ENCODE measurements at regions not wholly inside any gene's neighbourhood (a gene's known extent, or its start where the extent isn't known, plus 50 kb on each side); places are given as distances from the start of the nearest gene placed in this dataset.
A peak's percentile ranks its signal among the peaks of the same experiment; 100 is the strongest.

DNA sequence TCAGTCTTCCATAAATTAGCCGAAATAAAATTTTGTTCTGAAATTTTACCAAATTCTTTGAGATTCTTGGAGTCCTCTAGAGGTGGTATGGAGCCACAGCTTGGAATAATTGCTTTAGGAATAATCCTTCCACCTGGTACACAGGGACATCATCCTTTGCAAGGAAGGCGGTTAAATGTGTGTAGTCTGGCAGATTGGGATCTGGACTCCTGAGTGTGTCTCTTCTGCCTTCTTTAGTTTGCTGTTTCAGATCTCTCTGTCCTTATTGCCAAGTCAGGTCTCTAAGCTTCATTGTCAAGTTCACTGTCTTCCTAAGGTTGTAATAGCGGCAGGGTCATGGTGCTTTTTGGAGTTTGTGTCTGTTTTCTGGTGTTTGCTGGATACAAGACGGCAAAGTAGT is 393.9 kb upstream of the RGS6 start:
- TF ChIP-seq, protein P1, sequence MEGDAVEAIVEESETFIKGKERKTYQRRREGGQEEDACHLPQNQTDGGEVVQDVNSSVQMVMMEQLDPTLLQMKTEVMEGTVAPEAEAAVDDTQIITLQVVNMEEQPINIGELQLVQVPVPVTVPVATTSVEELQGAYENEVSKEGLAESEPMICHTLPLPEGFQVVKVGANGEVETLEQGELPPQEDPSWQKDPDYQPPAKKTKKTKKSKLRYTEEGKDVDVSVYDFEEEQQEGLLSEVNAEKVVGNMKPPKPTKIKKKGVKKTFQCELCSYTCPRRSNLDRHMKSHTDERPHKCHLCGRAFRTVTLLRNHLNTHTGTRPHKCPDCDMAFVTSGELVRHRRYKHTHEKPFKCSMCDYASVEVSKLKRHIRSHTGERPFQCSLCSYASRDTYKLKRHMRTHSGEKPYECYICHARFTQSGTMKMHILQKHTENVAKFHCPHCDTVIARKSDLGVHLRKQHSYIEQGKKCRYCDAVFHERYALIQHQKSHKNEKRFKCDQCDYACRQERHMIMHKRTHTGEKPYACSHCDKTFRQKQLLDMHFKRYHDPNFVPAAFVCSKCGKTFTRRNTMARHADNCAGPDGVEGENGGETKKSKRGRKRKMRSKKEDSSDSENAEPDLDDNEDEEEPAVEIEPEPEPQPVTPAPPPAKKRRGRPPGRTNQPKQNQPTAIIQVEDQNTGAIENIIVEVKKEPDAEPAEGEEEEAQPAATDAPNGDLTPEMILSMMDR (IDR thresholded peaks at IDR 0.05; ENCODE audit: unreplicated experiment): no peak
- Mint-ChIP-seq H3K9me3 (ENCODE audit: unreplicated experiment) (no peaks in the 10 kb centered on the region), H3K4me3 (ENCODE audit: unreplicated experiment) (no peak overlapping the region), H3K4me1 (ENCODE audit: insufficient read depth, unreplicated experiment) (no peaks in the 10 kb centered on the region), H3K27ac (ENCODE audit: low read depth, unreplicated experiment) (no peak overlapping the region), H3K36me3 (ENCODE audit: insufficient read depth, unreplicated experiment) (no peaks in the 10 kb centered on the region), H3K27me3 (ENCODE audit: insufficient read depth, unreplicated experiment) (no peaks in the 10 kb centered on the region)
- no peak for DNase-seq (ENCODE audit: unreplicated experiment)
- POLR2A ChIA-PET: interaction anchor here (0.6 kb wide), 1 partner anchor 1239 kb away, joined by 3 read pairs; no protein-coding TSS in a partner anchor
- BruUV-seq (replicated peaks): no TSS peak
- intact Hi-C loops (cut with micrococcal nuclease): no loop called here
- CTCF ChIA-PET: no interaction called here

DNA sequence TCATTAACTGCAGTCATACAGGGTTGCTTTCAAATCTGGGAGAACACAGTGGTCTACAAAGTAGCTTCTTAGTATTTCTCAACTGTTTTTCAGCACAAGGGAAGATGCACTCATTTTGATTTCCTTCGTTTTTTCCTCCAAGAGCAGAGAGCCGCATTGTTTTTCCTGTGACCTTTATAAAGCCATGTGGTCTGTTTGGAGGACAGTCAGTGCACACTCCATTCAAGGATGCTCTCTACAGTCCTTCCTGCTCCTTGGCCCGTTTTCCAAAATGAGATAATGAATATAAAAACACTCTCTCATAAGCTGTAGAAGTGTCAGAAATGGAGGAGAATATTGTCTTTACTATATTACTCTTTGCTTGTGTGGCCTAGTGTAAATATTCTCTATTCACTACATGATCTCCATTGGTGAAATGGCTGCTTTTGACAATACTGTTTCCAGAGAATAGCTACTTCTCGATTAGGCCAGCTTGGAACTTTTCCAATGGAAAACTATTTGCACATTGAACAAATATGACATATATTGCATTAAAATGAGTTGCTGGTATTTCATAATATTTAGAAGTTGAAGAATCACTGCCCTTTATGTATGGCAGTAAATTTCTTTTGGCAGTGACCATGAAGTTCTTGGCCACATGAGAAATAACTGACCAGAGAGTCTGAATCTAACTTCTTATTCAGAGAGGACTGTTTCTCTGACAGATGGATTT is 393.1 kb upstream of the RGS6 start:
- no TSS peak for BruUV-seq (replicated peaks)
- no peak overlapping the region for H3K27ac Mint-ChIP-seq (ENCODE audit: low read depth, unreplicated experiment)
- ChIA-PET POLR2A (interaction anchor here (0.5 to 0.7 kb wide), 2 partner anchors 58 to 93 kb away, joined by 3 read pairs; no protein-coding TSS in a partner anchor), CTCF (interaction anchor here (0.6 to 1.2 kb wide), 2 partner anchors 9 to 29 kb away, joined by 4 to 5 read pairs; no protein-coding TSS in a partner anchor)
- no peaks in the 10 kb centered on the region for H3K9me3 Mint-ChIP-seq (ENCODE audit: unreplicated experiment)
- H3K4me1 Mint-ChIP-seq (ENCODE audit: insufficient read depth, unreplicated experiment): no peaks in the 10 kb centered on the region
- DNase-seq (ENCODE audit: unreplicated experiment): peak; percentile 9
- H3K36me3 Mint-ChIP-seq (ENCODE audit: insufficient read depth, unreplicated experiment): no peaks in the 10 kb centered on the region
- H3K27me3 Mint-ChIP-seq (ENCODE audit: insufficient read depth, unreplicated experiment): no peaks in the 10 kb centered on the region
- H3K4me3 Mint-ChIP-seq (ENCODE audit: unreplicated experiment): no peak overlapping the region
- intact Hi-C loops (cut with micrococcal nuclease): no loop called here
- TF ChIP-seq, protein P1 (IDR thresholded peaks at IDR 0.05; ENCODE audit: unreplicated experiment): no peak

DNA sequence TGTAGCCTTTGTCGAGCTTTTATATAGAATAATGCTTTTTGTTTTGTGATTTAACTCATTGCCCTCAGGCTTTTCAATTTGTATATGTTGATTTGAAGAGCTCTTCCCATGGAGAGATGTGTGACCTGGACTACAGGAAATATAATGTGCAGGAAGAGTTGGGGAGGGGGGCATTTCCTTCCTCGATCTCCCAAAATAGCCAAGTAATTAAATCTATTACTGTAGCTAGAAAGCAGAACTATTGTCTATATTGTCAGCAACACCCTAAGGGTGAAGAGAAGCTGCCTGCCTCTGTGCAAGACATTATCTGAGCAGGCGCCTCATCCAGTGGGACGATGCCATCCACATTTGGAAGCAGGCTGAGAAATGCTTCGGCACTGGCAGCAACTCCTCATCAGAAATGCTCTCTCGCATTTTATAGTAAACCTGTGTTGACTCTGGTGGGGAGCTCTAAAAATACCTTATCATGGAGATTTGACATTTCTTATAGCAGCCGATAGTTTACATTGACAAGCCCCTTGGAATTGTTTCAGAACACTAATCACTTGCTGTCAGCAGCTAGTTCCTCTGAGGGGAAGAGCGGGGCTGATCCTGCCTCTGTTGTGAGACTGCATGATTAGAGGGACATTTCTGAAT is 392.5 kb upstream of the RGS6 start:
- no TSS peak for BruUV-seq (replicated peaks)
- intact Hi-C loops (cut with micrococcal nuclease): no loop called here
- DNase-seq (ENCODE audit: unreplicated experiment): no peak
- Mint-ChIP-seq H3K4me1 (ENCODE audit: insufficient read depth, unreplicated experiment) (no peaks in the 10 kb centered on the region), H3K27ac (ENCODE audit: low read depth, unreplicated experiment) (no peak overlapping the region), H3K4me3 (ENCODE audit: unreplicated experiment) (no peak overlapping the region), H3K27me3 (ENCODE audit: insufficient read depth, unreplicated experiment) (no peaks in the 10 kb centered on the region), H3K9me3 (ENCODE audit: unreplicated experiment) (no peaks in the 10 kb centered on the region), H3K36me3 (ENCODE audit: insufficient read depth, unreplicated experiment) (no peaks in the 10 kb centered on the region)
- POLR2A ChIA-PET: interaction anchor here (0.5 to 0.7 kb wide), 2 partner anchors 58 to 93 kb away, joined by 3 read pairs; no protein-coding TSS in a partner anchor
- CTCF ChIA-PET: interaction anchor here (0.6 to 1.2 kb wide), 2 partner anchors 8 to 30 kb away, joined by 4 to 5 read pairs; no protein-coding TSS in a partner anchor
- TF ChIP-seq, protein P1 (IDR thresholded peaks at IDR 0.05; ENCODE audit: unreplicated experiment): no peak

DNA sequence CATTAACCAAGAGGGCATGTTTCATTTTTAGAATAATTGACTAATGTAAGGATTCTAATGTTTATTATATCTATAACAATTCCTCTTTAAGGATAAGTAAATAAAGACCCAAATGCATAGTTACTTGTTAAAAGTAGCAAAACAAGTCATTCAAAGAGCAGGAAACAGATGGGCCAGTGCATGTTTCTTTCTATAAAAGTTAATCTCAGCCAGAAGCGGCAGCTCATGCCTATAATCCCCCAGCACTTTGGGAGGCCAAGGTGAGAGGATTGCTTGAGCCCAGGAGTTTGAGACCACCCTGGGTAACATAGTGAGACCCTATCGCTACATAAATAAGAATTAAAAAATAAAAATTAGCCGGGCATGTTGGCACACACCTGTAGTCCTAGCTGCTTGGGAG is 391.0 kb upstream of the RGS6 start:
- no peaks in the 10 kb centered on the region for H3K9me3 Mint-ChIP-seq (ENCODE audit: unreplicated experiment)
- TF ChIP-seq, protein P1 (IDR thresholded peaks at IDR 0.05; ENCODE audit: unreplicated experiment): no peak
- DNase-seq (ENCODE audit: unreplicated experiment): no peak
- no peaks in the 10 kb centered on the region for H3K36me3 Mint-ChIP-seq (ENCODE audit: insufficient read depth, unreplicated experiment)
- POLR2A ChIA-PET: interaction anchor here (1.5 to 1.8 kb wide), 2 partner anchors 14 kb away, joined by 5 to 6 read pairs; no protein-coding TSS in a partner anchor
- no peaks in the 10 kb centered on the region for H3K4me1 Mint-ChIP-seq (ENCODE audit: insufficient read depth, unreplicated experiment)
- no peaks in the 10 kb centered on the region for H3K27me3 Mint-ChIP-seq (ENCODE audit: insufficient read depth, unreplicated experiment)
- CTCF ChIA-PET: no interaction called here
- H3K27ac Mint-ChIP-seq (ENCODE audit: low read depth, unreplicated experiment): no peak overlapping the region
- no peak overlapping the region for H3K4me3 Mint-ChIP-seq (ENCODE audit: unreplicated experiment)
- BruUV-seq (replicated peaks): no TSS peak
- intact Hi-C loops (cut with micrococcal nuclease): no loop called here

Data from MCF 10A (cell line).